GM23248 (cell line): ENCODE measurements at regions not wholly inside any gene's neighbourhood (a gene's known extent, or its start where the extent isn't known, plus 50 kb on each side); places are given as distances from the start of the nearest gene placed in this dataset.
"Not testable (repeated sequence)": the region's sequence is repeated elsewhere in the genome, so short reads cannot be mapped to it uniquely, and the experiment has no call there.

Experiments
- EZH2 ChIP-seq: fragments of 200-600 bp; sonication (generic); IDR thresholded peaks from 2 replicates; pipeline ENCODE4 v1.6.1; 2018; ENCODE audit warnings: antibody characterized with exemption, mild to moderate bottlenecking; ENCODE audit not compliant: insufficient read depth, poor library complexity, severe bottlenecking
- EZH2phosphoT487 ChIP-seq: fragments of 200-600 bp; sonication (generic); IDR thresholded peaks from 2 replicates; pipeline ENCODE4 v1.6.1; 2018; ENCODE audit warnings: antibody characterized with exemption, moderate library complexity, mild to moderate bottlenecking, low read depth; ENCODE audit not compliant: insufficient read depth

DNA sequence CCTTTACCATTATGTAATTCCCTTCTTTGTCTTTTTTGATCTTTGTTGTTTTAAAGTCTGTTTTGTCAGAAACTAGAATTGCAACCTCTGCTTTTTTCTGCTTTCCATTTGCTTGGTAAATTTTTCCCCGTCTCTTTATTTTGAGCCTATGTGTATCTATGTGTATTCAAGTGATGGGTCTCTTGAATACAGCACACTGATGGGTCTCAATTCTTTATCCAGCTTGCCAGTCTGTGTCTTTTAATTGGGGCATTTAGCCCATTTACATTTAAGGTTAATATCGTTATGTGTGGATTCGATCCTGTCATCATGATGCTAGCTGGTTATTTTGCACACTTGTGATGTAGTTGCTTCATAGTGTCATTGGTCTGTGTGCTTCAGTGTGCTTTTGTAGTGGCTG, 240.9 kb downstream of the CDH26 start:
- not testable (repeated sequence) for TF ChIP-seq EZH2, EZH2phosphoT487
